CD14-positive monocyte (primary cell): ENCODE measurements at regions not wholly inside any gene's neighbourhood (a gene's known extent, or its start where the extent isn't known, plus 50 kb on each side); places are given as distances from the start of the nearest gene placed in this dataset.
A peak's percentile ranks its signal among the peaks of the same experiment; 100 is the strongest.

Experiments
- DNase-seq, 3 donors: peaks; one replicate each; pipeline ENCODE4 v3.0.0-alpha.2; 2011 to 2022
- H2AFZ ChIP-seq: 2 replicates; pipeline ENCODE4 v1.6.0; 2012; ENCODE audit warnings: mild to moderate bottlenecking, low read depth, low read length, inconsistent platforms; ENCODE audit not compliant: insufficient read depth, poor library complexity, severe bottlenecking
- H3K27ac ChIP-seq, 2 donors: 1 replicate in 1 of 2; 2 replicates in 1 of 2; pipeline ENCODE4 v1.5.1; 2012 to 2013; ENCODE audit warnings: low read length in 2 of 2, control low read depth in 1 of 2, inconsistent platforms in 1 of 2, low read depth in 1 of 2, mild to moderate bottlenecking in 1 of 2
- H3K27me3 ChIP-seq, 2 donors: one replicate each; pipeline versions ENCODE4 v1.6.0 to v1.6.1; 2011 to 2013; ENCODE audit warnings: low read length in 2 of 2; ENCODE audit not compliant: control insufficient read depth in 2 of 2, insufficient read depth in 2 of 2
- H3K36me3 ChIP-seq, 2 donors: replicated peaks in 1 of 2; 1 replicate in 1 of 2; 2 replicates in 1 of 2; pipeline versions ENCODE4 v1.5.1 to v1.6.1; 2012 to 2013; ENCODE audit warnings: low read length in 2 of 2, control low read depth in 1 of 2, inconsistent platforms in 1 of 2, mild to moderate bottlenecking in 1 of 2; ENCODE audit not compliant: insufficient read depth in 2 of 2, control insufficient read depth in 1 of 2
- H3K4me1 ChIP-seq, 2 donors: 1 replicate in 1 of 2; 2 replicates in 1 of 2; pipeline versions ENCODE4 v1.5.1 to v1.6.1; 2012 to 2013; ENCODE audit warnings: low read length in 2 of 2, control low read depth in 1 of 2, inconsistent platforms in 1 of 2, mild to moderate bottlenecking in 1 of 2, moderate library complexity in 1 of 2; ENCODE audit not compliant: insufficient read depth in 2 of 2, control insufficient read depth in 1 of 2
- H3K4me2 ChIP-seq: replicated peaks from 2 replicates; pipeline ENCODE3; 2012; ENCODE audit warnings: low read length, moderate library complexity, mild to moderate bottlenecking; ENCODE audit not compliant: poor library complexity, severe bottlenecking; ENCODE audit errors: extremely low read depth
- H3K4me3 ChIP-seq, 3 experiments: fragments of 200-600 bp in 1 of 3; sonication (generic) in 1 of 3; replicated peaks in 1 of 3; 1 replicate in 2 of 3; 2 replicates in 1 of 3; pipeline ENCODE4 v1.5.1; 2011 to 2013; ENCODE audit warnings: low read length in 3 of 3, mild to moderate bottlenecking in 3 of 3, control low read depth in 2 of 3, low read depth in 2 of 3, inconsistent platforms in 1 of 3, moderate library complexity in 1 of 3
- H3K79me2 ChIP-seq: 2 replicates; pipeline ENCODE4 v1.6.0; 2012; ENCODE audit warnings: mild to moderate bottlenecking, control low read depth, inconsistent platforms, low read length, moderate library complexity; ENCODE audit not compliant: insufficient read depth
- H3K9ac ChIP-seq: 2 replicates; pipeline ENCODE4 v1.6.0; 2017; ENCODE audit warnings: low read length, mild to moderate bottlenecking; ENCODE audit not compliant: insufficient read depth, poor library complexity, severe bottlenecking
- H3K9me3 ChIP-seq, 2 donors: replicated peaks in 1 of 2; 1 replicate in 1 of 2; 2 replicates in 1 of 2; pipeline versions ENCODE4 v1.5.1 to v1.6.1; 2012 to 2013; ENCODE audit warnings: low read length in 2 of 2, control low read depth in 1 of 2; ENCODE audit not compliant: control insufficient read depth in 1 of 2, insufficient read depth in 1 of 2
- H4K20me1 ChIP-seq: 2 replicates; pipeline ENCODE4 v1.6.0; 2012; ENCODE audit warnings: mild to moderate bottlenecking, low read length, control low read depth, moderate library complexity; ENCODE audit not compliant: insufficient read depth
- H3K27ac Mint-ChIP-seq, 7 donors: one replicate each; pipeline ENCODE4 v1.8.0; 2020; ENCODE audit warnings: mild to moderate bottlenecking in 7 of 7, mixed read lengths in 7 of 7, moderate library complexity in 6 of 7, inconsistent platforms in 2 of 7
- H3K27me3 Mint-ChIP-seq, 3 donors: one replicate each; pipeline ENCODE4 v1.8.0; 2021 to 2022; ENCODE audit warnings: low read depth in 3 of 3, mild to moderate bottlenecking in 3 of 3, mixed read lengths in 3 of 3, moderate library complexity in 3 of 3, inconsistent platforms in 1 of 3
- H3K36me3 Mint-ChIP-seq, 2 donors: one replicate each; pipeline ENCODE4 v1.8.0; 2020; ENCODE audit warnings: mixed read lengths in 2 of 2, inconsistent platforms in 1 of 2, mild to moderate bottlenecking in 1 of 2
- H3K4me1 Mint-ChIP-seq: one replicate; pipeline ENCODE4 v1.8.0; 2020; ENCODE audit warnings: mild to moderate bottlenecking, mixed read lengths
- H3K4me3 Mint-ChIP-seq, 2 donors: one replicate each; pipeline ENCODE4 v1.8.0; 2020; ENCODE audit warnings: mild to moderate bottlenecking in 2 of 2, mixed read lengths in 2 of 2, moderate library complexity in 1 of 2
- H3K9me3 Mint-ChIP-seq, 7 donors: one replicate each; pipeline ENCODE4 v1.8.0; 2020 to 2022; ENCODE audit warnings: mixed read lengths in 7 of 7, mild to moderate bottlenecking in 6 of 7, moderate library complexity in 6 of 7, inconsistent platforms in 2 of 7
- WGBS: methylation state at CpG from one replicate; pipeline ENCODE4 v1.1.5; 2013; ENCODE audit warnings: missing lambda C conversion rate; ENCODE audit not compliant: insufficient coverage; 5-methylcytosine and 5-hydroxymethylcytosine counted together
- intact Hi-C, 2 donors: fragments of 100-400 bp; cut with micrococcal nuclease; formaldehyde crosslinking; loops; one replicate each; pipeline versions ENCODE4 v1.15.0 to v1.15.1; 2023
- TF ChIP-seq, protein P1 (sequence below): fragments of 200-600 bp; IDR thresholded peaks from one replicate; pipeline ENCODE4 v1.8.0; 2022; ENCODE audit warnings: antibody characterized with exemption, mild to moderate bottlenecking

DNA sequence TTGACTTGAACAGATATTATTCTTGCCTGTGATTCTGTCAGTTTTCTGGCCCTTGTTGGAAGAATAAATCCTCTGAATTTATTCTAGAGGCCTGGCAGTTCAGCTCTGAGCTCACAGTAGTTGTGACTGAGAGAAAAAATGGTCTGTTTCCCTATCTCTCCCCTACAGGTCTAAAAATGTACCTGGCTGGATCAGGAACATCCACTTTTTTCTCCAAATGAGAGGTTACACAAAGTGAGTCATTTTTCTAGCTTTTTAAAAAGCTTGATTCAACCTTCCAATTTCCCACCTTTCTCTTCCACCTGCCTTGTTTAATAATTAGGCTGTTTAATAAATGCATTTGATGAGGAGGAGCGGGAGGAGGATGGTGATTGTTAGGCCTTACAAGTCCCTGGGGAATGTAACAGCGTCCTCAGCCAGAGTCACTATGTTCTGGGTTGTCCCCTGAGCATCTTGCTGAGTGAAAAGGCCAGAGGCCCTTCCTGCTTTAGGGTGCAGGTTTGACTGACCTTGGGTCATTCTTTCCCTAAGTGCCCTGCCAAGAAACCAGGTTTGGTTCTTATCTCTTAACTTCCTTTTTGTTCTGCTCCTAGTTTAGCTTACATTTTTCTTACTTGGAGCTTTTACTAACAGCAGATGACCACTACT is 91.7 kb upstream of the FUT8 start:
- 100% methylated on average over 1 of the region's 2 CpGs for WGBS
- Mint-ChIP-seq H3K4me3 (no peak overlapping the region), H3K9me3 (peaks cover 0 to 9% (median 3%) of the 10 kb centered on the region in 7 donors), H3K27ac (no peak overlapping the region), H3K27me3 (peaks cover 3 to 4% (median 3%) of the 10 kb centered on the region in 3 donors), H3K4me1 (peaks cover 11% of the 10 kb centered on the region), H3K36me3 (no peaks in the 10 kb centered on the region)
- Histone ChIP-seq H3K9ac (no peak overlapping the region), H3K36me3 (no peaks in the 10 kb centered on the region), H3K79me2 (no peaks in the 10 kb centered on the region), H4K20me1 (no peaks in the 10 kb centered on the region), H3K4me3 (no peak overlapping the region), H3K4me2 (no peak overlapping the region), H3K4me1 (no peaks in the 10 kb centered on the region), H3K9me3 (peaks cover 0 to 6% of the 10 kb centered on the region in 2 donors), H3K27me3 (no peaks in the 10 kb centered on the region), H3K27ac (no peak overlapping the region), H2AFZ (peak overlapping the region; percentile 35)
- TF ChIP-seq, protein P1, sequence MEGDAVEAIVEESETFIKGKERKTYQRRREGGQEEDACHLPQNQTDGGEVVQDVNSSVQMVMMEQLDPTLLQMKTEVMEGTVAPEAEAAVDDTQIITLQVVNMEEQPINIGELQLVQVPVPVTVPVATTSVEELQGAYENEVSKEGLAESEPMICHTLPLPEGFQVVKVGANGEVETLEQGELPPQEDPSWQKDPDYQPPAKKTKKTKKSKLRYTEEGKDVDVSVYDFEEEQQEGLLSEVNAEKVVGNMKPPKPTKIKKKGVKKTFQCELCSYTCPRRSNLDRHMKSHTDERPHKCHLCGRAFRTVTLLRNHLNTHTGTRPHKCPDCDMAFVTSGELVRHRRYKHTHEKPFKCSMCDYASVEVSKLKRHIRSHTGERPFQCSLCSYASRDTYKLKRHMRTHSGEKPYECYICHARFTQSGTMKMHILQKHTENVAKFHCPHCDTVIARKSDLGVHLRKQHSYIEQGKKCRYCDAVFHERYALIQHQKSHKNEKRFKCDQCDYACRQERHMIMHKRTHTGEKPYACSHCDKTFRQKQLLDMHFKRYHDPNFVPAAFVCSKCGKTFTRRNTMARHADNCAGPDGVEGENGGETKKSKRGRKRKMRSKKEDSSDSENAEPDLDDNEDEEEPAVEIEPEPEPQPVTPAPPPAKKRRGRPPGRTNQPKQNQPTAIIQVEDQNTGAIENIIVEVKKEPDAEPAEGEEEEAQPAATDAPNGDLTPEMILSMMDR = no peak
- no peak for DNase-seq
- intact Hi-C loops = no loop called here

DNA sequence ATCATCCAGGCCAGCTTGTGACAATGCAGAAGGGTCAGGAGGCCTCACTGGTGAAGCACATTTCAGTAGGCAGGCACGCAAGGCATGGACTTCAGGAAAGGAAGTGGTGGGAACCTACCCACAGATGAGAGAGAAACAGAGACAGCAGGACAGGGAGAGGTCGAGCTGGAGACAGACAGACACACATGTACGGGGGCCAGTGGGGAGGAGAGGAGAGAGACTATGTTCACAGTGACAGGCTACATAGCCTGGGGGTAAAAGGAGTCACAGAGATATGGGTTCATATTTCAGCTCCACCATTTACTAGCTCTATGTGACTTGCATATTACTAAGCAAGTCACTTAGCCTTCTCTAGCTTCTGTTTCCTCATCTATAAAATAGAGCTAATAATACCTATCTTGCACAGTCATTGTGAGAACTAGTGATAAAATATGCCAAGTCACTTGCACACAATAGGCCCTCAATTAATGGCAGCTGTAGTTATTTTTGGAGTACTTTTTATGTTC is 91.1 kb upstream of the FUT8 start:
- no peak for DNase-seq
- Histone ChIP-seq H3K36me3 (no peaks in the 10 kb centered on the region), H2AFZ (peak overlapping the region; percentile 35), H3K4me3 (no peak overlapping the region), H3K9ac (no peak overlapping the region), H4K20me1 (no peaks in the 10 kb centered on the region), H3K27ac (no peak overlapping the region), H3K27me3 (no peaks in the 10 kb centered on the region), H3K4me2 (no peak overlapping the region), H3K9me3 (peaks cover 0 to under 1% of the 10 kb centered on the region in 2 donors), H3K79me2 (no peaks in the 10 kb centered on the region), H3K4me1 (no peaks in the 10 kb centered on the region)
- 13% methylated on average over 3 of the region's 3 CpGs for WGBS
- peak overlapping the region in 1 of 7 donors; percentile 8 for H3K27ac Mint-ChIP-seq
- peaks cover 0 to 4% (median 2%) of the 10 kb centered on the region in 7 donors for H3K9me3 Mint-ChIP-seq
- peaks cover 11% of the 10 kb centered on the region for H3K4me1 Mint-ChIP-seq
- no peaks in the 10 kb centered on the region for H3K36me3 Mint-ChIP-seq
- TF ChIP-seq, protein P1 = no peak
- H3K4me3 Mint-ChIP-seq = no peak overlapping the region
- peaks cover 3 to 7% (median 3%) of the 10 kb centered on the region in 3 donors for H3K27me3 Mint-ChIP-seq
- intact Hi-C loops = no loop called here
